ENCODE measurements at regions not wholly inside any gene's neighbourhood (a gene's known extent, or its start where the extent isn't known, plus 50 kb on each side); places are given as distances from the start of the nearest gene placed in this dataset.

DNA sequence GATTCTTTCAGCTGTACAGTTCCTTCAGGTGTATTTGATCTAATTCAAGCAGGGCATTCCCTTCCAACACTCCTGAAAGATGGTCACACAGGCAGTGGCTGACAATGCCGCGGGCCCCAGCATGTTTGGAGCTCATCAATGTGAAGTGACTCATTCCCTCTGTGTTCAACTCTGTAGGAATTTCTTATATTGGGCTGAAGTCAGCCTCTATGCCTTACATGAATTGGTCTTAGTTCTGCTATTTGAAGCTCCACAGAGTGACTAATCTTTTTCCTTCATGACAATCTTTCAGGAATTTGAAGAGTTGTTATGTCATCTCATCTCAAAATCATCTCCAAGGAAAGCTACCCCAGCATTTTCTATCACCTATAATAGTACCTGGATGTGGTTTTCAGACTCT lies 142.5 kb upstream of the C2CD4B start:
- TF ChIP-seq, protein P1, sequence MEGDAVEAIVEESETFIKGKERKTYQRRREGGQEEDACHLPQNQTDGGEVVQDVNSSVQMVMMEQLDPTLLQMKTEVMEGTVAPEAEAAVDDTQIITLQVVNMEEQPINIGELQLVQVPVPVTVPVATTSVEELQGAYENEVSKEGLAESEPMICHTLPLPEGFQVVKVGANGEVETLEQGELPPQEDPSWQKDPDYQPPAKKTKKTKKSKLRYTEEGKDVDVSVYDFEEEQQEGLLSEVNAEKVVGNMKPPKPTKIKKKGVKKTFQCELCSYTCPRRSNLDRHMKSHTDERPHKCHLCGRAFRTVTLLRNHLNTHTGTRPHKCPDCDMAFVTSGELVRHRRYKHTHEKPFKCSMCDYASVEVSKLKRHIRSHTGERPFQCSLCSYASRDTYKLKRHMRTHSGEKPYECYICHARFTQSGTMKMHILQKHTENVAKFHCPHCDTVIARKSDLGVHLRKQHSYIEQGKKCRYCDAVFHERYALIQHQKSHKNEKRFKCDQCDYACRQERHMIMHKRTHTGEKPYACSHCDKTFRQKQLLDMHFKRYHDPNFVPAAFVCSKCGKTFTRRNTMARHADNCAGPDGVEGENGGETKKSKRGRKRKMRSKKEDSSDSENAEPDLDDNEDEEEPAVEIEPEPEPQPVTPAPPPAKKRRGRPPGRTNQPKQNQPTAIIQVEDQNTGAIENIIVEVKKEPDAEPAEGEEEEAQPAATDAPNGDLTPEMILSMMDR (IDR thresholded peaks at IDR 0.05) = no peak
- TF ChIP-seq POLR2A (IDR thresholded peaks at IDR 0.05) = no peak
